IMR-90 (cell line): ENCODE measurements at regions not wholly inside any gene's neighbourhood (a gene's known extent, or its start where the extent isn't known, plus 50 kb on each side); places are given as distances from the start of the nearest gene placed in this dataset.

ENCODE experiments used
- ATAC-seq: fragments of 200-7000 bp; cut with Tn5 transposase; 2 replicates; pipeline ENCODE4 v1.9.1; 2020; ENCODE audit warnings: low read depth, mild to moderate bottlenecking, moderate library complexity
- BruUV-seq: library from RNA; stranded (reverse); fragments of 400-500 nt; replicated peaks from 2 replicates; lab custom pipeline; 2021; lab: Mats Ljungman, UMichigan
- CTCF ChIA-PET: fragments of 300-600 bp; formaldehyde crosslinking; extraction: SDS; loops from one replicate; lab custom pipeline; 2021; ENCODE audit warnings: antibody characterized with exemption; lab: Yijun Ruan, JAX
- POLR2A ChIA-PET: fragments of 300-600 bp; sonication (Branson Sonifier 250); formaldehyde crosslinking; loops from one replicate; lab custom pipeline; 2022; ENCODE audit warnings: antibody characterized with exemption; ENCODE audit not compliant: unreplicated experiment; lab: Charles Lee
- DNase-seq: peaks from one replicate; pipeline ENCODE4 v3.0.0; 2013
- H2AFZ ChIP-seq: replicated peaks from 2 replicates; pipeline ENCODE3; 2013; ENCODE audit warnings: low read length, mild to moderate bottlenecking; ENCODE audit not compliant: poor library complexity
- H2AK5ac ChIP-seq: 2 replicates; pipeline ENCODE4 v1.6.1; 2013; ENCODE audit warnings: low read depth, low read length, inconsistent platforms
- H2AK9ac ChIP-seq: replicated peaks from 2 replicates; pipeline ENCODE3; 2013; ENCODE audit warnings: mild to moderate bottlenecking, low read depth, low read length, moderate library complexity; ENCODE audit not compliant: poor library complexity
- H2BK120ac ChIP-seq: 2 replicates; pipeline ENCODE4 v1.6.1; 2013; ENCODE audit warnings: low read depth, low read length, inconsistent platforms
- H2BK15ac ChIP-seq: 3 replicates; pipeline ENCODE4 v1.6.1; 2013; ENCODE audit warnings: low read depth, low read length, inconsistent platforms
- H2BK20ac ChIP-seq: 2 replicates; pipeline ENCODE4 v1.6.1; 2013; ENCODE audit warnings: low read depth, mild to moderate bottlenecking, inconsistent platforms, low read length, moderate library complexity
- H2BK5ac ChIP-seq: 2 replicates; pipeline ENCODE4 v1.6.1; 2013; ENCODE audit warnings: mild to moderate bottlenecking, low read depth, low read length, inconsistent platforms; ENCODE audit not compliant: poor library complexity, severe bottlenecking
- H3K14ac ChIP-seq: replicated peaks from 2 replicates; pipeline ENCODE4 v1.6.1; 2013; ENCODE audit warnings: low read depth, low read length, inconsistent platforms
- H3K18ac ChIP-seq: 2 replicates; pipeline ENCODE4 v1.6.1; 2013; ENCODE audit warnings: low read depth, low read length, control low read depth
- H3K23ac ChIP-seq: 2 replicates; pipeline ENCODE4 v1.6.1; 2013; ENCODE audit warnings: low read depth, low read length, inconsistent platforms
- H3K27ac ChIP-seq: 2 replicates; pipeline ENCODE4 v1.5.1; 2013; ENCODE audit warnings: mild to moderate bottlenecking, control low read depth, low read length; ENCODE audit not compliant: insufficient read depth
- H3K27me3 ChIP-seq: 2 replicates; pipeline ENCODE4 v1.6.1; 2013; ENCODE audit warnings: low read length; ENCODE audit not compliant: control insufficient read depth, insufficient read depth
- H3K36me3 ChIP-seq: 2 replicates; pipeline ENCODE4 v1.6.1; 2013; ENCODE audit warnings: low read length, mixed read lengths; ENCODE audit not compliant: control insufficient read depth, insufficient read depth
- H3K4ac ChIP-seq: 2 replicates; pipeline ENCODE4 v1.6.1; 2013; ENCODE audit warnings: low read depth, low read length, inconsistent platforms
- H3K4me1 ChIP-seq: 2 replicates; pipeline ENCODE4 v1.6.1; 2013; ENCODE audit warnings: low read length, mixed read lengths; ENCODE audit not compliant: control insufficient read depth, insufficient read depth
- H3K4me2 ChIP-seq: 2 replicates; pipeline ENCODE4 v1.6.1; 2013; ENCODE audit warnings: low read depth, mild to moderate bottlenecking, control low read depth, low read length, moderate library complexity
- H3K4me3 ChIP-seq: 2 replicates; pipeline ENCODE4 v1.5.1; 2013; ENCODE audit warnings: low read depth, mild to moderate bottlenecking, control low read depth, low read length, moderate library complexity; ENCODE audit not compliant: insufficient read depth
- H3K56ac ChIP-seq: 2 replicates; pipeline ENCODE4 v1.6.1; 2013; ENCODE audit warnings: low read length, inconsistent platforms; ENCODE audit not compliant: insufficient read depth; ENCODE audit errors: extremely low read depth
- H3K79me1 ChIP-seq, 2 experiments: 2 replicates each; pipeline ENCODE4 v1.6.1; 2013; ENCODE audit warnings: low read length in 2 of 2, inconsistent platforms in 1 of 2, low read depth in 1 of 2
- H3K9ac ChIP-seq: 2 replicates; pipeline ENCODE4 v1.6.1; 2013; ENCODE audit warnings: low read depth, low read length, control low read depth
- H3K9me1 ChIP-seq: 2 replicates; pipeline ENCODE4 v1.6.1; 2013; ENCODE audit warnings: low read length, inconsistent platforms; ENCODE audit not compliant: insufficient read depth
- H3K9me3 ChIP-seq: 2 replicates; pipeline ENCODE4 v1.6.1; 2013; ENCODE audit warnings: low read length; ENCODE audit not compliant: control insufficient read depth, insufficient read depth
- H4K20me1 ChIP-seq: 2 replicates; pipeline ENCODE4 v1.6.1; 2013; ENCODE audit warnings: low read length, inconsistent platforms; ENCODE audit not compliant: insufficient read depth
- H4K5ac ChIP-seq: 2 replicates; pipeline ENCODE4 v1.6.1; 2013; ENCODE audit warnings: mild to moderate bottlenecking, low read depth, low read length, control low read depth
- H4K8ac ChIP-seq, 2 experiments: 2 replicates each; pipeline ENCODE4 v1.6.1; 2013; ENCODE audit warnings: low read depth in 2 of 2, low read length in 2 of 2, control low read depth in 1 of 2, inconsistent platforms in 1 of 2
- H4K91ac ChIP-seq: 2 replicates; pipeline ENCODE4 v1.6.1; 2013; ENCODE audit warnings: low read depth, low read length, inconsistent platforms; ENCODE audit not compliant: insufficient read depth
- BHLHE40 ChIP-seq: fragments of 150-350 bp; IDR thresholded peaks from 2 replicates; pipeline ENCODE4 v1.6.1; 2016; ENCODE audit warnings: mild to moderate bottlenecking, low read depth, low read length
- MAFK ChIP-seq: IDR thresholded peaks from 2 replicates; pipeline ENCODE4 v1.6.1; 2012; ENCODE audit warnings: low read depth, low read length, improper control_type of control experiment
- MAZ ChIP-seq: IDR thresholded peaks from 2 replicates; pipeline ENCODE4 v1.6.1; 2012; ENCODE audit warnings: low read depth, mild to moderate bottlenecking, low read length, improper control_type of control experiment, moderate library complexity, borderline replicate concordance
- NFE2L2 ChIP-seq: fragments of 150-350 bp; IDR thresholded peaks from 2 replicates; pipeline ENCODE4 v1.6.1; 2016; ENCODE audit warnings: low read depth, mild to moderate bottlenecking, low read length
- POLR2A ChIP-seq: IDR thresholded peaks from 2 replicates; pipeline ENCODE4 v1.6.1; 2012; ENCODE audit warnings: mild to moderate bottlenecking, low read depth, low read length
- RAD21 ChIP-seq: IDR thresholded peaks from 2 replicates; pipeline ENCODE4 v1.6.1; 2012; ENCODE audit warnings: low read length, improper control_type of control experiment
- RCOR1 ChIP-seq: IDR thresholded peaks from 2 replicates; pipeline ENCODE4 v1.6.1; 2012; ENCODE audit warnings: mild to moderate bottlenecking, low read length, improper control_type of control experiment; ENCODE audit not compliant: insufficient replicate concordance
- RFX5 ChIP-seq: IDR thresholded peaks from 2 replicates; pipeline ENCODE4 v1.8.0; 2012; ENCODE audit warnings: low read depth, mild to moderate bottlenecking, low read length, moderate library complexity
- SMC3 ChIP-seq: fragments of 150-350 bp; IDR thresholded peaks from 2 replicates; pipeline ENCODE4 v1.6.1; 2016; ENCODE audit warnings: low read depth, mild to moderate bottlenecking, antibody characterized with exemption, low read length, moderate library complexity
- WGBS, 2 experiments: methylation state at CpG; one replicate each; pipeline versions ENCODE4 v1.1.5 to v1.1.7; 2013; ENCODE audit warnings: missing lambda C conversion rate in 2 of 2; ENCODE audit not compliant: insufficient read length in 1 of 2; ENCODE audit errors: extremely low coverage in 2 of 2; 5-methylcytosine and 5-hydroxymethylcytosine counted together
- dilution Hi-C: fragments of 300-500 bp; cut with HindIII; formaldehyde crosslinking; loops from one replicate; pipeline ENCODE4 v1.14.3; 2018; ENCODE audit warnings: low sequenced_read_pairs; ENCODE audit not compliant: unreplicated experiment
- in situ Hi-C: fragments of 300-500 bp; cut with MboI; formaldehyde crosslinking; loops from 3 replicates; pipeline ENCODE4 v1.14.3; 2019; ENCODE audit warnings: low sequenced_read_pairs, inconsistent platforms, mixed read lengths
- intact Hi-C: fragments of 100-400 bp; cut with micrococcal nuclease; formaldehyde crosslinking; loops from 2 replicates; pipeline ENCODE4 v1.10.0; 2022

DNA sequence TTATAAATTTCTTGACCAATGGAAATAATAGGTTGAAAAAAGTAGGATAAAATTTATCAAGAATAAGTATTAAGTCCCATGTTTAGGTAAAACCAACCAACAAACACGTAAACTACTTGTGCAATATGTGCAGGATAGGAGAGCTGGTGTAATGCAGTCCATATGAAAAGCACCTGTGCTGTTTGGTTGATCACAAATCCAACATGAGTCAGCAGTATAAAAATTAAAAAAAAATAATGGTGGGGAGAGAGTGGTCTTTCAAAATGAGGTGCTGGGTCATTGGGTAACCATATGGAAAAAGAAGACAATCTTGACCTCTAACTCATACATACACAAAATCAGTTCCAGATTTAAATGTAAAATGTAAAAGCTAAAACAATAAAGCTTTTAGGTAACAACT lies 181.8 kb downstream of the HS3ST3B1 start:
- intact Hi-C loops, result no loop called here
- in situ Hi-C loops, result no loop called here
- H2AK9ac ChIP-seq, result no peak overlapping the region
- H3K9ac ChIP-seq, result no peak overlapping the region
- H2BK15ac ChIP-seq, result no peak overlapping the region
- ATAC-seq (no peak), DNase-seq (no peak)
- TF ChIP-seq RCOR1 (no peak), RFX5 (no peak), MAFK (no peak), BHLHE40 (no peak), MAZ (no peak), RAD21 (no peak), SMC3 (no peak), POLR2A (no peak), NFE2L2 (no peak)
- H2BK120ac ChIP-seq, result no peak overlapping the region
- H2AK5ac ChIP-seq, result no peak overlapping the region
- no peak overlapping the region for H3K4me2 ChIP-seq
- ChIA-PET CTCF (no interaction called here), POLR2A (no interaction called here)
- no peak overlapping the region for H2BK5ac ChIP-seq
- no peak overlapping the region for H3K4me3 ChIP-seq
- dilution Hi-C loops, result no loop called here
- no peak overlapping the region for H4K8ac ChIP-seq
- H3K27me3 ChIP-seq, result peaks cover 3% of the 10 kb centered on the region; the same call in 1 of the 2 replicates
- no peak overlapping the region for H3K27ac ChIP-seq
- H3K23ac ChIP-seq, result no peak overlapping the region
- no peak overlapping the region for H4K91ac ChIP-seq
- no peaks in the 10 kb centered on the region for H3K9me1 ChIP-seq
- H3K18ac ChIP-seq, result no peak overlapping the region
- no TSS peak for BruUV-seq
- no peaks in the 10 kb centered on the region for H3K79me1 ChIP-seq
- H3K9me3 ChIP-seq, result no peaks in the 10 kb centered on the region
- no peak overlapping the region for H3K14ac ChIP-seq
- WGBS, 2 experiments, result no CpG with 5 or more reads among the region's 1 CpG
- no peak overlapping the region for H2AFZ ChIP-seq
- no peaks in the 10 kb centered on the region for H4K20me1 ChIP-seq
- no peak overlapping the region for H4K5ac ChIP-seq
- no peak overlapping the region for H3K4ac ChIP-seq
- H3K36me3 ChIP-seq, result no peaks in the 10 kb centered on the region
- H2BK20ac ChIP-seq, result no peak overlapping the region
- H3K56ac ChIP-seq, result no peak overlapping the region
- H3K4me1 ChIP-seq, result no peaks in the 10 kb centered on the region
